OCI-LY1 (cell line): ENCODE measurements at regions not wholly inside any gene's neighbourhood (a gene's known extent, or its start where the extent isn't known, plus 50 kb on each side); places are given as distances from the start of the nearest gene placed in this dataset.

Experiments used
- CTCF ChIP-seq: fragments of 200-600 bp; sonication (generic), shearing (Covaris generic); IDR thresholded peaks from 2 replicates; pipeline ENCODE4 v1.5.1; 2017; ENCODE audit warnings: mild to moderate bottlenecking, antibody characterized with exemption, low read length, moderate library complexity, mixed read lengths
- EZH2 ChIP-seq: fragments of 200-600 bp; sonication (generic), shearing (Covaris generic); IDR thresholded peaks from 2 replicates; pipeline ENCODE4 v1.8.0; 2017; ENCODE audit warnings: borderline replicate concordance, mixed run types, mild to moderate bottlenecking, antibody characterized with exemption, low read length, moderate library complexity, mixed read lengths

DNA sequence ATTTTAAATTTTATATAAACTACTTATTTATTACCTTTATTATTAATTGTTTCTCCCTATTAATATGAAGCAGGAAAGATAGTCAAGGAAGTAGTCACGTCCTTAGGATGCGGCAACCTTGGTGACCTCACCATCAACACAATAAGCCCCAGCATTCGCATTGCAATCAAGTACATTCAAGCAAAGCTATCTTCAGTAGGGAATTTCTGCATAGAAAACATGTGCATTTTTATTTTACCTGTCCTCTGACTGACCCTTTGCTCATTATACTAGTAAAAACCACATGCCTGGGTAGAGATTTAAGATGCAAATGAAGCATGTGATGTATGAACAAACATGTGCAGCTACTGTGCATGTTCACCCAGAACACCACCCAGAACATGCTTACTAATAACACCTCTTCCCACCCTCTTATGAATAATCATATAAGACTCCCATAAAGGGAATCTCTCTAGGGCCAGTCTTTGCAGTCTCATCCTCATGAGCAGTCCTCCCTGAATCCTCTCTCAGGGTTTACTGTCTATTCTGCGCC lies 869.6 kb downstream of the TAF11L14 start:
- TF ChIP-seq CTCF (no peak), EZH2 (no peak)
